K562 (cell line): ENCODE measurements at regions not wholly inside any gene's neighbourhood (a gene's known extent, or its start where the extent isn't known, plus 50 kb on each side); places are given as distances from the start of the nearest gene placed in this dataset.

Experiments used
- ATAC-seq: fragments of 200-7000 bp; cut with Tn5 transposase; 3 replicates; pipeline ENCODE4 v1.9.1; 2020; ENCODE audit warnings: moderate library complexity
- BruUV-seq: library from RNA; stranded (reverse); fragments of 400-500 nt; replicated peaks from 2 replicates; lab custom pipeline; 2021; lab: Mats Ljungman, UMichigan
- CTCF ChIA-PET: fragments of 300-600 bp; formaldehyde crosslinking; extraction: SDS; loops from one replicate; lab custom pipeline; 2021; ENCODE audit warnings: low intra/inter-chr PET ratio; lab: Yijun Ruan, JAX
- POLR2A ChIA-PET: fragments of 300-600, 350-650 bp; sonication (Branson Sonifier 250); formaldehyde crosslinking; extraction: SDS; loops from one replicate; lab custom pipeline; 2021; ENCODE audit warnings: antibody characterized with exemption, inconsistent platforms; lab: Yijun Ruan, JAX
- DNase-seq, 4 experiments: peaks; one replicate each; pipeline versions ENCODE4 v3.0.0 to v3.0.0-alpha.2; 2011 to 2018; ENCODE audit warnings: low spot score in 3 of 4, mixed read lengths in 3 of 4; ENCODE audit errors: extremely low read depth in 1 of 4
- FAIRE-seq: peaks from 2 replicates; lab custom pipeline; 2011; peaks lifted over from hg19 to GRCh38; lab: Jason Lieb, UNC
- H2AFZ ChIP-seq: 2 replicates; pipeline ENCODE4 v1.6.0; 2011; ENCODE audit warnings: low read depth, low read length, control low read depth, inconsistent platforms
- H3K27ac ChIP-seq: fragments of 200-600 bp; 3 replicates; pipeline ENCODE4 v1.8.0; 2011; ENCODE audit warnings: low read depth, mild to moderate bottlenecking, control low read depth, inconsistent platforms, low read length, moderate library complexity, mixed read lengths; ENCODE audit errors: extremely low read depth
- H3K27me3 ChIP-seq, 2 experiments: fragments of 300-600 bp in 1 of 2; 2 replicates in 1 of 2; 3 replicates in 1 of 2; pipeline versions ENCODE4 v1.6.0 to v1.8.0; 2011; ENCODE audit warnings: inconsistent platforms in 2 of 2, low read length in 2 of 2, mild to moderate bottlenecking in 1 of 2, mixed read lengths in 1 of 2, moderate library complexity in 1 of 2; ENCODE audit not compliant: control insufficient read depth in 2 of 2, insufficient read depth in 2 of 2
- H3K36me3 ChIP-seq: fragments of 300-600 bp; 3 replicates; pipeline ENCODE4 v1.8.0; 2011; ENCODE audit warnings: mild to moderate bottlenecking, low read length, inconsistent platforms; ENCODE audit not compliant: control insufficient read depth, insufficient read depth
- H3K4me1 ChIP-seq, 2 experiments: fragments of 200-600 bp in 1 of 2; replicated peaks in 1 of 2; 2 replicates in 1 of 2; 3 replicates in 1 of 2; pipeline versions ENCODE4 v1.5.1 to v1.8.0; 2011; ENCODE audit warnings: inconsistent platforms in 2 of 2, low read length in 2 of 2, mild to moderate bottlenecking in 1 of 2, mixed read lengths in 1 of 2, moderate library complexity in 1 of 2; ENCODE audit not compliant: control insufficient read depth in 2 of 2, insufficient read depth in 2 of 2
- H3K4me2 ChIP-seq: 2 replicates; pipeline ENCODE4 v1.6.1; 2011; ENCODE audit warnings: low read length, control low read depth, inconsistent platforms, mixed read lengths; ENCODE audit not compliant: insufficient read depth
- H3K4me3 ChIP-seq: fragments of 200-600 bp; sonication (generic), shearing (Covaris generic); 2 replicates; pipeline ENCODE4 v1.5.1; 2016; ENCODE audit warnings: control low read depth, inconsistent platforms
- H3K79me2 ChIP-seq: fragments of 200-600 bp; 3 replicates; pipeline ENCODE4 v1.8.0; 2011; ENCODE audit warnings: low read length, inconsistent platforms; ENCODE audit not compliant: control insufficient read depth, insufficient read depth
- H3K9ac ChIP-seq, 2 experiments: 2 replicates each; pipeline versions ENCODE4 v1.6.0 to v1.6.1; 2011; ENCODE audit warnings: low read depth in 2 of 2, low read length in 2 of 2, control low read depth in 1 of 2, inconsistent platforms in 1 of 2, mild to moderate bottlenecking in 1 of 2, mixed read lengths in 1 of 2; ENCODE audit not compliant: insufficient read depth in 1 of 2
- H3K9me1 ChIP-seq: one replicate; pipeline ENCODE4 v1.6.0; 2011; ENCODE audit warnings: inconsistent platforms, mild to moderate bottlenecking, low read length, moderate library complexity; ENCODE audit not compliant: control insufficient read depth, insufficient read depth
- H3K9me3 ChIP-seq: replicated peaks from 2 replicates; pipeline ENCODE4 v1.5.1; 2011; ENCODE audit warnings: low read depth, low read length, inconsistent platforms; ENCODE audit not compliant: control insufficient read depth, insufficient read depth
- H4K20me1 ChIP-seq: replicated peaks from 2 replicates; pipeline ENCODE4 v1.6.1; 2011; ENCODE audit warnings: low read length, inconsistent platforms, mixed read lengths; ENCODE audit not compliant: control insufficient read depth, insufficient read depth
- ARID4B ChIP-seq: sonication (generic); formaldehyde crosslinking; IDR thresholded peaks from 2 replicates; pipeline ENCODE4 v1.8.0; 2022; ENCODE audit warnings: mild to moderate bottlenecking, missing genetic modification reagents
- BDP1 ChIP-seq: IDR thresholded peaks from 3 replicates; pipeline ENCODE4 v1.6.1; 2011; ENCODE audit not compliant: insufficient read length, insufficient read depth
- NBN ChIP-seq: fragments of 450-650 bp; IDR thresholded peaks from 2 replicates; pipeline ENCODE4 v1.6.1; 2016; ENCODE audit warnings: low read depth, mild to moderate bottlenecking
- POLR2G ChIP-seq: fragments of 200-400 bp; formaldehyde crosslinking; IDR thresholded peaks from 2 replicates; pipeline ENCODE4 v1.6.1; 2017; ENCODE audit warnings: low read depth, mild to moderate bottlenecking, antibody characterized with exemption, low read length, moderate library complexity
- POLR3A ChIP-seq: IDR thresholded peaks from 2 replicates; pipeline ENCODE4 v1.6.1; 2011; ENCODE audit warnings: borderline replicate concordance, mild to moderate bottlenecking, moderate library complexity; ENCODE audit not compliant: insufficient read length, insufficient read depth; ENCODE audit errors: extremely low read depth
- RFX5 ChIP-seq: IDR thresholded peaks from 2 replicates; pipeline ENCODE4 v1.6.1; 2011; ENCODE audit warnings: low read depth, mild to moderate bottlenecking, improper control_type of control experiment, low read length
- WGBS: fragments of 100-300 bp; shearing (Covaris generic); methylation state at CpG from one replicate; pipeline ENCODE4 v1.1.6; 2016; ENCODE audit warnings: low coverage, mixed read lengths; ENCODE audit not compliant: insufficient coverage; ENCODE audit errors: missing lambda C conversion rate; 5-methylcytosine and 5-hydroxymethylcytosine counted together
- in situ Hi-C: fragments of 300-500 bp; cut with MboI; formaldehyde crosslinking; loops from 4 replicates; pipeline ENCODE4 v1.15.0; 2018; ENCODE audit warnings: inconsistent platforms, mixed read lengths
- intact Hi-C: fragments of 100-400 bp; cut with micrococcal nuclease; formaldehyde crosslinking; loops from 2 replicates; pipeline ENCODE4 v1.14.2; 2022

GRCh38 chr10:9535744-9536143 is 1481.3 kb downstream of the GATA3 start:
- Histone ChIP-seq H2AFZ (no peak overlapping the region), H3K27ac (no peak overlapping the region), H3K9me3 (no peaks in the 10 kb centered on the region), H3K27me3 (no peaks in the 10 kb centered on the region), H3K9me1 (no peaks in the 10 kb centered on the region), H3K79me2 (no peaks in the 10 kb centered on the region), H3K4me1 (no peaks in the 10 kb centered on the region), H4K20me1 (no peaks in the 10 kb centered on the region), H3K9ac (no peak overlapping the region), H3K36me3 (no peaks in the 10 kb centered on the region), H3K4me2 (no peak overlapping the region), H3K4me3 (no peak overlapping the region)
- intact Hi-C loops = no loop called here
- no TSS peak for BruUV-seq
- no peak for FAIRE-seq
- ChIA-PET CTCF (no interaction called here), POLR2A (no interaction called here)
- WGBS = 0% methylated on average over 4 of the region's 4 CpGs
- ATAC-seq = no peak
- no peak for TF ChIP-seq POLR3A
- no peak for TF ChIP-seq RFX5
- TF ChIP-seq NBN = no peak
- TF ChIP-seq POLR2G = no peak
- TF ChIP-seq ARID4B (CRISPR knock-in tag) = no peak
- no peak for TF ChIP-seq BDP1
- DNase-seq = no peak
- in situ Hi-C loops = no loop called here
